SH-SY5Y (cell line): ENCODE measurements at regions not wholly inside any gene's neighbourhood (a gene's known extent, or its start where the extent isn't known, plus 50 kb on each side); places are given as distances from the start of the nearest gene placed in this dataset.

Experiments used
- GATA2 ChIP-seq: IDR thresholded peaks from 2 replicates; pipeline ENCODE4 v1.6.1; 2011; ENCODE audit warnings: mild to moderate bottlenecking, low read depth, low read length
- GATA3 ChIP-seq: IDR thresholded peaks from 2 replicates; pipeline ENCODE4 v1.6.1; 2011; ENCODE audit warnings: low read depth, mild to moderate bottlenecking, low read length, moderate library complexity

DNA sequence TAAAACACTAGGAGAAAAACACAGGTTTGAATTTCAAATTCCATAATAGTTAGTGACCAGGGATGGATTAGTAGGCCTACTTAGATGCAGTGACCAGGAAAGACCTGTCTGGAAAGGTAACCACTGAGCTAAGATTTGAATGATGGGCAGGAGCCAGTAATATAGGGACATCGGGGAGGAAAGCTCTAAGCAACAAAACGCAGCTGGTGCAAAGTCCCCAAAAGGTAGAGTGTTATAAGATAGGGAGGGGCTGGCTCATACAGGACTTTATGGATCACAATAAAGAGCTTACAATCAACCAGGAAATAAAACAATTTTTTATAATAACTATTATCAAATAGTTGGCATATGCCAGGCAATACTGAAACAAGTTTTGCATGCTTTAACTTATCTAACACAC lies 849.4 kb downstream of the LRRTM4 start:
- TF ChIP-seq GATA3 (no peak), GATA2 (no peak)
